Gastrocnemius medialis (tissue), 4 donors: ENCODE measurements at regions not wholly inside any gene's neighbourhood (a gene's known extent, or its start where the extent isn't known, plus 50 kb on each side); places are given as distances from the start of the nearest gene placed in this dataset.
"Not testable (repeated sequence)": the region's sequence is repeated elsewhere in the genome, so short reads cannot be mapped to it uniquely, and the experiment has no call there.

ENCODE experiments used
- ATAC-seq, 2 donors: fragments of 150-250 bp; one replicate each; pipeline ENCODE4 v1.9.1; 2016
- DNase-seq, 2 donors: peaks; one replicate each; pipeline ENCODE4 v3.0.0-alpha.2; 2019
- H3K27ac ChIP-seq, 4 donors: fragments of 200-600 bp; sonication (generic); 1 replicate in 1 of 4; 2 replicates in 3 of 4; pipeline ENCODE4 v1.5.1; 2016 to 2018; ENCODE audit warnings: mild to moderate bottlenecking in 2 of 4, moderate library complexity in 1 of 4
- H3K27me3 ChIP-seq, 3 donors: fragments of 200-600 bp; sonication (generic) in 2 of 3; 1 replicate in 1 of 3; 2 replicates in 2 of 3; pipeline versions ENCODE4 v1.5.1 to v1.6.0; 2016 to 2019; ENCODE audit warnings: mild to moderate bottlenecking in 1 of 3, moderate library complexity in 1 of 3
- H3K36me3 ChIP-seq, 2 donors: fragments of 200-600 bp; sonication (generic) in 1 of 2; one replicate each; pipeline ENCODE4 v1.5.1; 2017 to 2018
- H3K4me1 ChIP-seq, 2 donors: fragments of 200-600 bp; sonication (generic) in 1 of 2; one replicate each; pipeline ENCODE4 v1.5.1; 2016 to 2017; ENCODE audit warnings: mild to moderate bottlenecking in 2 of 2
- H3K4me3 ChIP-seq, 4 donors: fragments of 200-600 bp; sonication (generic) in 3 of 4; 1 replicate in 1 of 4; 2 replicates in 3 of 4; pipeline ENCODE4 v1.5.1; 2016 to 2019; ENCODE audit warnings: mild to moderate bottlenecking in 2 of 4
- H3K9me3 ChIP-seq, 3 donors: fragments of 200-600 bp; sonication (generic) in 2 of 3; 1 replicate in 1 of 3; 2 replicates in 2 of 3; pipeline ENCODE4 v1.5.1; 2016 to 2019
- CTCF ChIP-seq, 5 experiments: fragments of 450-650 bp in 3 of 5; fragments of 200-600 bp in 2 of 5; sonication (generic) in 2 of 5; IDR thresholded peaks in 4 of 5; conservative IDR thresholded peaks in 1 of 5; 1 replicate in 4 of 5; 2 replicates in 1 of 5; pipeline ENCODE4 v1.5.1; 2016 to 2019; ENCODE audit warnings: antibody characterized with exemption in 5 of 5, mild to moderate bottlenecking in 3 of 5, moderate library complexity in 3 of 5
- POLR2A ChIP-seq, 2 donors: fragments of 450-650 bp; IDR thresholded peaks; one replicate each; pipeline ENCODE4 v1.6.1; 2017; ENCODE audit warnings: antibody characterized with exemption in 2 of 2, mild to moderate bottlenecking in 2 of 2, moderate library complexity in 2 of 2
- in situ Hi-C, 4 donors: fragments of 200-750 bp; cut with MboI; loops; one replicate each; pipeline versions ENCODE4 v1.15.0 to v1.8.0; 2017; ENCODE audit warnings: low sequenced_read_pairs in 4 of 4
- intact Hi-C: fragments of 100-400 bp; cut with DNase I; formaldehyde crosslinking; loops from one replicate; pipeline ENCODE4 v1.15.1; 2023; ENCODE audit warnings: low total_unique reads

GRCh38 chr15:24394303-24394702, 281.3 kb upstream of the NPAP1 start:
- H3K9me3 ChIP-seq: no peaks in the 10 kb centered on the region
- no peak overlapping the region for H3K4me3 ChIP-seq
- no peak overlapping the region for H3K27ac ChIP-seq
- intact Hi-C loops: no loop called here
- in situ Hi-C loops: no loop called here
- no peak for TF ChIP-seq CTCF (IDR thresholded peaks at IDR 0.05 in 4 of 5, conservative IDR thresholded peaks at IDR 0.05 in 1 of 5)
- TF ChIP-seq POLR2A (IDR thresholded peaks at IDR 0.05): no peak
- no peaks in the 10 kb centered on the region for H3K4me1 ChIP-seq
- ATAC-seq (no peak), DNase-seq (no peak)
- H3K36me3 ChIP-seq: no peaks in the 10 kb centered on the region
- H3K27me3 ChIP-seq: no peaks in the 10 kb centered on the region

- H3K4me3 ChIP-seq, in situ Hi-C loops, H3K27me3 ChIP-seq, ATAC-seq, H3K27ac ChIP-seq, H3K9me3 ChIP-seq, intact Hi-C loops, H3K4me1 ChIP-seq, DNase-seq, H3K36me3 ChIP-seq: not testable (repeated sequence)
Measured at GRCh38 chr15:24412649-24413048, 262.9 kb upstream of the NPAP1 start.

- H3K4me1 ChIP-seq, H3K36me3 ChIP-seq, H3K27ac ChIP-seq, in situ Hi-C loops, DNase-seq, ATAC-seq, H3K27me3 ChIP-seq, H3K9me3 ChIP-seq, intact Hi-C loops, H3K4me3 ChIP-seq: not testable (repeated sequence)
Measured at GRCh38 chr15:24426286-24427054, 249.1 kb upstream of the NPAP1 start.

GRCh38 chr15:24427055-24427400, 248.5 kb upstream of the NPAP1 start:
- DNase-seq, H3K4me3 ChIP-seq, H3K9me3 ChIP-seq, H3K36me3 ChIP-seq, H3K27me3 ChIP-seq, H3K4me1 ChIP-seq, H3K27ac ChIP-seq, ATAC-seq, in situ Hi-C loops, intact Hi-C loops: not testable (repeated sequence)

- H3K4me1 ChIP-seq, ATAC-seq, in situ Hi-C loops, H3K27ac ChIP-seq, H3K4me3 ChIP-seq, H3K27me3 ChIP-seq, intact Hi-C loops, H3K9me3 ChIP-seq, DNase-seq, H3K36me3 ChIP-seq: not testable (repeated sequence)
Measured at GRCh38 chr15:24435075-24435820, 240.3 kb upstream of the NPAP1 start.

- H3K9me3 ChIP-seq, H3K36me3 ChIP-seq, DNase-seq, ATAC-seq, H3K27ac ChIP-seq, in situ Hi-C loops, H3K4me1 ChIP-seq, H3K4me3 ChIP-seq, intact Hi-C loops, H3K27me3 ChIP-seq: not testable (repeated sequence)
Measured at GRCh38 chr15:24437270-24437669, 238.3 kb upstream of the NPAP1 start.

GRCh38 chr15:24437735-24438134, 237.8 kb upstream of the NPAP1 start:
- DNase-seq, H3K4me3 ChIP-seq, ATAC-seq, H3K9me3 ChIP-seq, H3K36me3 ChIP-seq, H3K4me1 ChIP-seq, intact Hi-C loops, in situ Hi-C loops, H3K27me3 ChIP-seq, H3K27ac ChIP-seq: not testable (repeated sequence)

GRCh38 chr15:24477107-24478025, 198.2 kb upstream of the NPAP1 start:
- H3K9me3 ChIP-seq, H3K27me3 ChIP-seq, in situ Hi-C loops, H3K4me3 ChIP-seq, H3K4me1 ChIP-seq, DNase-seq, H3K36me3 ChIP-seq, H3K27ac ChIP-seq, ATAC-seq, intact Hi-C loops: not testable (repeated sequence)

- ATAC-seq: not testable (repeated sequence)
Measured at GRCh38 chr15:24485885-24486567, 189.5 kb upstream of the NPAP1 start.

More at GRCh38 chr15:24485885-24486567, 189.5 kb upstream of the NPAP1 start:
- H3K36me3 ChIP-seq, H3K9me3 ChIP-seq, H3K27ac ChIP-seq, intact Hi-C loops, in situ Hi-C loops, H3K4me1 ChIP-seq, DNase-seq, H3K27me3 ChIP-seq, H3K4me3 ChIP-seq: not testable (repeated sequence)
